ENCODE measurements at regions not wholly inside any gene's neighbourhood (a gene's known extent, or its start where the extent isn't known, plus 50 kb on each side); places are given as distances from the start of the nearest gene placed in this dataset.
"Not testable (repeated sequence)": the region's sequence is repeated elsewhere in the genome, so short reads cannot be mapped to it uniquely, and the experiment has no call there.

DNA sequence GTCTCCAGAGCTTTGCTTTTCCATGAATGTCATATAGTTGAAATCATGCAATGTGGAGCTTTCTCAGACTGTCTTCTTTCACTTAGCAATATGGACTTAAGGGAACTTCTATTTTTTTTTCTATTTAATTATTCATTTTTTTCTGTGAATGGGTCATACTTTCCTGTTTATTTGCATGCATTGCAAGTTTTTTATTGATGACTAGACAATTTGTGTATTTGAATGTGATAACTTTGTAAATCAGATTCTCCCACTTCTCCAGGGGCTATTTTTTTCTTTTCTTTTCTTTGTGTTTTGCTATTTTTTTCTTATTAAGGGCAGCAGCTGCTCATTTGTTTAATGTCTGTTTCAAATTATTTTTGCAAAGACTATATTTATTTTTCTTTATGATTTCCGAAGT lies 1019.8 kb upstream of the ATXN7L3B start:
- no peak for DNase-seq

DNA sequence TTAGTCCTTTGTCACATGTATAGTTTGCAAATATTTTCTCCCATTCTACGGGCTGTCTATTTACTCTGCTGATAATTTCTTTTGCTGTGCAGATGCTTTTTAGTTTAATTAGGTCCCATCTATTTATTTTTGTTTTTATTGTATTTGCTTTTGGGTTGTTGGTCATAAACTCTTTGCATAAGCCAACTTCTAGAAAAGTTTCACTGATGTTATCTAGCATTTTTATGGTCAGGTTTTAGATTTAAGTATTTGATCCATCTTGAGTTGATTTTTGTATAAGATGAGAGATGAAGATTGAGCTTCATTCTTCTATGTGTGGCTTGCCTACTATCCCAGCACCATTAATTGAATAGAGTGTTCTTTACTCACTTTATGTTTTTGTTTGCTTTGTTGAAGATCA lies 1008.4 kb upstream of the ATXN7L3B start:
- no peak for DNase-seq

DNA sequence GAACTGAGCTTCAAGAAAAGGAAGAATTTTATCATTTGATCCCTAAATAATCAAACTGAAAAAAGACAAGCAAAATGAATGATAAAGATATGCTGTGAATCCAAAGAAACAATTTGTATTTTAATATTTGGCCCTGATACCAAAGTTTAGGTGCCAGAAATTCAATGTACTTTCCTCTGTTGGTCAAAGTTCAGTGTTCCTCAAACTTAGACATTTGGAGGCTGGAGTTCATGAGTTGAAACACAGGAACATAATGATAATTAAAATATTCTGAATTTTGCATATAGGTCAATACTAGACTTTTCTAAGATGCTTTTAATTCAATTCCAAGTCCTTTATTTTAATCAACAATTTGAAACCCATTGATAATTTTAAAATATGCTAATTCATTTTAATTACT lies 1007.7 kb upstream of the ATXN7L3B start:
- DNase-seq = no peak

DNA sequence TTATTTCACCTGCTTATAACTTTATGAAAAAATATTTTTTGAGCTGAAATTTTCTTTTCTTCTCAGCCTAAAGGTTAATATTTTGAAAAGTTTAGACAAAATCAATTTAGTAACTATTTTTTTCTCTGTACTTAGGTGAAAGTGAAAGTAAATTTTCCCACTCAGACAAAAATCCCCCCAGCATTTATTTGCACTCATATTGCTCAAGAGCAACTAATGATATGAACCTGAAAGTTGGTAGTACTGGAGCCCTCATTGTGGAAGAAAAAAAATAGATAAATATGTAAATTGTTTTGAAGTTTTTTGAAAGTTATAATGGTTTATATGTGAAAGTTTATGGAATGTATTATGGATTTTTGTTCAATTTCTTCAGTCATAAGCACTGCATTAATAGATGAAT lies 1005.9 kb upstream of the ATXN7L3B start:
- no peak for DNase-seq

DNA sequence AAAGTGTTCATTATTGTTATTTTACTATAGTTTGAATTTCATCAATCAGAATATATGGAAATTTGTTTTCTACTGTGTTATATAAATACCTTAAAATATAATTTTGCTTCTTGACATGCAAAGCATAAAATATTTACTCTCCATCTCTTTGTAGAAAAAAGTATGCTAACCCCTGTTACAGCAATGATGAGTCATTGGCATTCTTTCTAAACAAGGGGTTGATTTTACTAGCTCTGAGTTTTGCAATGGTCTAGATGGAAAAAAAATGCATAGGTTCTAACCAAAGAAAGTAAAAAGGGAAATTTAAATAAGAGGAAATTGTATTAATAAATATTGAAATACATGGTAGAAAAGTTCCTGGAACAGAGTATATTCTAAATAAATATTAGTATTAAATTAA lies 990.2 kb upstream of the ATXN7L3B start:
- no peak for DNase-seq

DNA sequence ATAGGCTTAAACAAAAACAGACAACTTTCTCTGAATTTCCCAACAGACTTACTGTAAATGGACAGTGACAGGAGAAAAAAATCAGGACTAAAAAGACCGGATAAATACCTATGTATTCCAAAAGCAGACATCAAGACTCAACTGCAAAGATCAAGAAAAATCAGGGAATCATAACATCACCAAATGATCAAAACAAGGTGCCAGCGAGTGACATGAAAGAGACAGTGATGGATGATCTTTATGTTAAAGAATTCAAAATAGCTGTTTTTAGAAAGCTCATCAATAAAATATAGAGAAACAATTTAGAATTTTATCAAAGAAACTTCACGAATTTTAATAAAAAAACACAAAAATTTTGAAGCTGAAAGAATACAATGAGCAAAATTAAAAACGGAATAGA lies 952.5 kb upstream of the ATXN7L3B start:
- DNase-seq = no peak

DNA sequence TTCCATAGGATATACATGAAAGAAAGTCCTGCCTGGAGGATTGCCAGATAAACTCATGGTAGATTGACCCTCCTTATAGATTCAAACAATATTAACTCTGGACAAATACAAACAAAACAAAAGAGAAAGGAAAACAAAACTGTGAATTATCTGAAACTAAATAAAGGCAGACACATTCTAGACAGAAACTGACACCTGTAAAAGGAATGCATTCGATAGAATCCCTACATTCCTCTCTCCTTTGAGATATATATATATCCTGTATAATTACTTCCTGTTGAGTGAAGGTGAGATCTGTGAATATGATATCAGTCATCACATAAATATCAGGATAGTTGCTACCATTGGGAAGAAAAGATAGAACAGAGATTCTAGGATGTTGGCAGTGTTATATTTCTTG lies 948.4 kb upstream of the ATXN7L3B start:
- DNase-seq = no peak

DNA sequence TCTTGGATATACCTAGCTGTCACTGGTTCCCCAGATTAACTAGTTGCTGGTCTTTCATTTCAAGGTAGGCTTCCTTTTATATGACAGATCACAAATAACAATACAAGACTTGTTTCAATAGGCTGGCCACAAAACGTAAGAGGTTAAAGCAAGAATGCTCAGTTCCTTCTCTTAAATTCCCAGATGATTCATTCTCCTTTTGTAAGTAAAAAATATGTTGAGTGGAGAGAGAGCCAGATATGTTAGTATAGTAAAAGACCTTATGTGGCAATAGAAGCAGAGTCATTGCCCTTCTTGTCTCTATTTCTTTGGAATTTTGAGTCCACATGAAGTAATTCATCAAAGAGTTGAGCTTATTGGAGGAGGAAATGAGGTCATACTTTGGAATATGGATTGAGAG lies 939.0 kb upstream of the ATXN7L3B start:
- DNase-seq = no peak

DNA sequence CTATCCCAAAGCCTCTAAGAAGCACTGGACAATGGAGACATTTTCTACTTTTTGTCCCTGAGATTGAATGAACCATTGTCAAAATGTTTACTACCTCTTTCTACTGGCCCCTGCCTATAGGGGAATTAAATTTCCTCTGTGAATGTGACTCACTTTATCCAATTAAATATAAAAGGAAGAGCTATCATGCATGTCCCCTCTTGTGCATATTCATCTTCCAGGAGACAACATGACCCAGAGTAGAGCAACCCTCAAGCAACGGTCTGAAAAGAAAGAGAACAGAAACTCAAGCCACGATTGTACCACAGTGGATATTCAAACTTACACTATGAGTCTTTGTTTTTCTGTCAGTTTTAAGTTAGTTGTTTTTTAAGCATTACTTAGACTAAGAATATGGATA lies 938.4 kb upstream of the ATXN7L3B start:
- DNase-seq = no peak

DNA sequence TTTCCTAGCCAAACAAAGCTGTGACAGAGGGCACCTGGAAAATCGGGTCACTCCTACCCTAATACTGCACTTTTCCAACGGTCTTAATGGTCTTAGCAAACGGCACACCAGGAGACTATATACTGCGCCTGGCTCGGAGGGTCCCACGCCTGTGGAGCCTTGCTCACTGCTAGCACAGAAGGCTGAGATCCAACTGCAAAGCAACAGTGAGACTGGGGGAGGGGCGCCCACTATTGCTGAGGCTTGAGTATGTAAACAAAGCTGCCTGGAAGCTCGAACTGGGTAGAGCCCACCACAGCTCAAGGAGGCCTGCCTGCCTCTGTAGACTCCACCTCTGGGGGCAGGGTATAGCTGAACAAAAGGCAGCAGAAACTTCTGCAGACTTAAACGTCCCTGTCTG lies 931.7 kb upstream of the ATXN7L3B start:
- DNase-seq = not testable (repeated sequence)

DNA sequence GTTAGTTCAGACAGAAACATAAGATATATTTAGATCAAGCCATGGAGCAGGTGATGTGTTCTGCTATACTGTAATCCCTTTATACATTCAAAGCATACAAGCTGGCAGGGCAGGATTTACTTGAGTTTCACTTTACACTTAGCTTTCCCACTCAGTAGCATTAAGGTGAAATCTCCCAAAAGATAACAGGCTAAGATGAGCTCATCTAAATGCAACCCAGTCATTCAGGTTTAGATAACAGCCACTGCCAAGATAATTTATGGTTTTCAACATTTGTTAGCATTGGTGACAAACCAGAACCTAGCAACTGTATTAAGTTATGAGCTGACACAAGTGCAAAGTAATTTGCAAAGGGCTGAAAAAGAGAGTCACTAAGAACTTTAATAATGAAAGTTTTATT lies 925.1 kb upstream of the ATXN7L3B start:
- no peak for DNase-seq

DNA sequence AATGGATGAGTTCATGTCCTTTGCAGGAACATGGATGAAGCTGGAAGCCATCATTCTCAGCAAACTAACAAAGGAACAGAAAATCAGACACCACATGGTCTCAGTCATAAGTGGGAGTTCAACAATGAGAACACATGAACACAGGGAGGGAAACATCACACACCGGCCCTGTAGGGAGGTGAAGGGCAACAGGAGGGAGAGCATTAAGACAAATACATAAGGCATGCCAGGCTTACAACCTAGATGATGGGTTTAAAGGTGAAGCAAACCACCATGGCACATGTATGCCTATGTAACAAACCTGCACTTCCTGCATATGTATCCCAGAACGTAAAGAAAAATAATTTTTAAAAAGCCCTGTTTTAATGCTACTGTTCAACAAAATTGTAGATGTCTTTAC lies 914.2 kb upstream of the ATXN7L3B start:
- DNase-seq = no peak

DNA sequence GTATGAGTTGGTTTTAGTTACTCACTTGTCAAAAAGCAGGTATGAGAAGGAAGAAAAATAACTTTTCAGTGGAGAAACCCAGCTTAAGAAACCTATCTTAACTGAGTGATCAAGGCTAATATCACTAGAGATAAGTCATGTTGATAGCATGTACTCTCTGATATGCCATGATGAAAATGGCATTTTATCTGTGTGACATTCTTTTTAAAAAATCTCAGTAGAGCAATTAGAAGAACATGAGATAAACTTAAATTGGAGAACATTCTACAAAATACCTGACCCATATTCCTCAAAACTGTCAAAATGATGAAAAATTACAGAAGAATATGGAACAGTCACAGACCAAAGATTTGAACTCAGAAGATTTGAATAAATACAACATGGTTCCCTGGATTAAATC lies 912.4 kb upstream of the ATXN7L3B start:
- no peak for DNase-seq

DNA sequence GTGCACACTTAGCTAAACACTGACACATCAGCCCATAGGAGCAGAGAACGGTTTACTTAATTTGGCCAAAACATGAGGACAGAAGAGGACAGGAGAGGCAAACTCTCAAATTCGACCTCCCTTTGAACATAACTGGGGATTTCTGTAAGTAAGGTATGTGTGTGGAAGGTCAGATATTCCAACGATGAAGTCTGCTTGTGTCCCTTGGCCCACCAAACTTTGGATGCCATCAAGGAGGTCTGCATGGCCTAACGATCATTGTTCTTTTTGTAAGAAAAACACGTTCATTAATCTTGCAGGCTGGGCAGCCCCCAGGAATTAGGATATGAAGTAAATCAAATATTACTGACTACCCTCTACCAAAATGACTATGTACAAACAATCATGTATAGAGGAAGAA lies 908.5 kb upstream of the ATXN7L3B start:
- no peak for DNase-seq

DNA sequence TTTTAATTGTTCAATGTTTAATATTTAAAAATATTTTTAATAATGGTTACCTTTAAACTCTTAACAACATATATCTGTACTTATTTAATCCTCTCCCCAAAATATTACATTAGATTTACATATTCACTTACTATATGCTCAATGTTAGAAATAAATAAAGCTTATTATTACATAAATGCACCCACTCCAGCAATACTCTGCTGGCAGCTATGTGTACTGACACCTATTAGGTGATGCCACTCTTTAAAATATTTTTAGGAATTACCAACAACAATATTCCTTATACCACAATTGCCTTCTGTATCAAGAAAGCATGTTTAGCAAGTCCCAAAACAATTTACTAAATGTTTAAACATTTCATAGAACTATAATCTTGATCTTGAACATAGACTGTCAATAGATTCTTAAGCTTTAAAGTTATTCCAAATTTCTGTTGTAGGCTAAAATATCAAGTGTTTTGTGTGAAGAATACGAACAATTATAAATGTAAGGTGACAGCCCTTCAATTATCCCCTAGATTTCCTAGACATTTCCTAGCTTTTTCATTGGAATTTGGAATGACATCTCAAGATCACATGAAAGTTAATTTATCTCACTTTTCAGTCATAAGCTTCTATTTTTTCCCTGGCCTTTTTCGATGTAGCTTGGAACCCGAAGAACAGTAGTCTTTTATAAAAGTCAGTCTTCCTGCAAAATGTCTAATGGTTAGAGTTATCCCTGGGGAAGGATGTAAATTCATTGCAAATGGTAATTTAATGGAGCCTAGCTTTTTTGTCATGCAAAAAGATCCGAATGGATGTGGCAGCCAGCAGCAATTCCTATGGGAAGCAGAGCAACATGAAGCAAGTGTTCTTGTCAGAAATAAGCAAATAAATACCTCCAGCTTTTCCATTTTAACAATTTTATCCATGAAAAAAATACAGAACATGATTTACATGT lies 907.5 kb upstream of the ATXN7L3B start:
- DNase-seq = no peak

DNA sequence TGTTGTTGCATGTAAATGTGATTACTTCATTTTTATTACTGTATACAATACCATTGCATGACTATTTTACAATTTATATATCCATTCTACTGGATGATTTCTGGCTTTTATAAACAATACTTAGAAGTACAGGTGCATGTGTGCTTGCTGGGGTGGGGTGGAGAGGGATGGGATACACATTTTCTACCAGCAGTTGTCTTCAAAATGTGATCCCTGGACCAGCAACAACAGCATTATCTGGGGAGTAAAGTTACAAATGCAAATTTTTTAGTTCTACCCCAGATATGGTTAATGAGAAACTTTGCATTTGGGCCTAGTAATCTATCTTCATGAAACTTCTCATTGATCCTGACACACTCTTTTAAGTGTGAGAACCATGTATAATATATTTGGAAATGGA lies 905.4 kb upstream of the ATXN7L3B start:
- no peak for DNase-seq

DNA sequence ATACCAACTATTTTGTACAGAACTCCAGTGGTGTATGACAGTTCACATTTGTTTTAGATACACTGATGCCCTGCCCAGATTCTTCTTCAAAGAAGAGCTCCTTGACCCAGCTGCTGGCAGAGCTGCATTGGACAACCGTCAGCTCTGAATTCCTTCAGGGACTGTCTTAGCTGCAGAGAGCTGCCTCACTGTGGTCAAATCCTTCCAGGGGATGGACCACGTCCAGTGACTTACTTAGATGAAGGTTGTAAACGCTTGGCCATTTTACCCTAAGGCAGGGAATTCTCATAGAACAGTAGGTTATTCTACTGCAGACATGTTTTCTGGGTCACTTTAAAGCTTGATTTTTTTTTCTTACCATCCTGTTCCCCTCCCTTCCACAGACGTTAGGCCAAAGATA lies 905.0 kb upstream of the ATXN7L3B start:
- no peak for DNase-seq

DNA sequence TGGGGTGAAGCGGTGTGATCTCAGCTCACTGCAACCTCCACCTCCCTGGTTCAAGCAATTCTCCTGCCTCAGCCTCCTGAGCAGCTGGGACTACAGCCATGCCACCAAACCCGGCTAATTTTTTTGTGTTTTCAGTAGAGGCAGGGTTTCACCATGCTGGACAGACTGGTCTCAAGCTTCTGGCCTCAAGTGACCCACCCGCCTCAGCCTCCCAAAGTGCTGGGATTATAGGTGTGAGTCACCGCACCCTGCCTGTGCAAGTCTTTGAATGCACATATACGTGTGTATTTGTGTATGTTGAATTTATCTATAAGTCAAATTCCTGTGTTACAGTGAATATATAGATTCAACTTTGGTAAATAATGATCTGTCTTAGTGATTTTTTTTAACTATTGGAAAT lies 898.2 kb upstream of the ATXN7L3B start:
- not testable (repeated sequence) for DNase-seq

DNA sequence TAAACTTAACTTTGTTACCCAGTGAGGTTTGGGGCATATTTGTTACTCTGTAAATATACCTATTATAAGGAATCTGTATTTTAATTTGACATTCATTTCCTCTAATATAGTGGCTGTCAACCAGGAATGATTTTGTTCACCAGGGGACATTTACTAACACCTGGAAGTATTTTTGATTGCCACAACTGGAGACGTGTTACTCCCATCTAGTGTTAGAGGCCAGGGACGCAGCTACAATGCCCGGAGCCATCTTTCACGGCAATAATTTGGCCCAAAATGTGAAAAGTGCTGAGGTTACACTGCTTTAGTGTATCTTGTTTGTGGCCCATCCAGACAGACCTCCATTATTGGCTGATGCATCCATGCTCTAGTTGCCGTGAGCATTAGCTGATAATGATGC lies 881.3 kb upstream of the ATXN7L3B start:
- no peak for DNase-seq

DNA sequence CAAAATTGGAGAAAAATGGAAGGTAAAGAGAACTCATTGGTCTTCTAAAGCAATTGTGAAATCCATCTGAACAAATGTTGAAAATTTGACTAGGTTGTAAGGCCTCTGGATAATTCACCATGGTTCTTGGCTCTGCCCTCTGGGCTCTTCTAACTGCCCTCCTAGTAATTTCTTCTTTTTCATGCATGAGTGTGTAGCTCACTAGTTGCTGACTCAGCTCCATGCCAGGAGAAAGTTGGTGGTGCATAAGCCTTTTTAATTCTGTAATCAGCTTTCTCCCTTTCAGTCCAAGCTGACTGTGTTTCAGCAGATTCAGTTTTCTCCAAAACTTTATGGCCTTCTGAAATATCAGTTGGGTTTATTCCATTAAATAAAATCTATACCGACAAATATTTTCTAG lies 877.8 kb upstream of the ATXN7L3B start:
- no peak for DNase-seq

DNA sequence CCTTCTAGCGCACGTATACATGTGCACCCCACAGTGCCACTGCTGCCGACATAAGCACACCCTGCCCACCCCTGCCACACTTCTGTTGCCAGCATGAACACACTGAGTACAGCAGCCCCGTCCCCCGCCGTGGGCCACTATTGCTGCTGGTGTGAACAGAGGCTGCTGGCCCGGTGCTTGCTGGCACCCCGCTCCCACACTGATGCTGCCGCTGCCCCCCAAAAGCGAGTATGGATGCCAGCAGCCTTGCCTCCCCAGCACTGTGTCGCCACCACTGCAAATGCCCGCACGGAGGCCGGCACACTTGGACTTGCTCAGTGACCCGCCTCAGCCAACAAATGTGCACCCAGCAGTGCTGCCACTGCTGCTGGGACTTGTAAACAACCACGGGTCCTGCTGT lies 872.4 kb upstream of the ATXN7L3B start:
- DNase-seq = no peak

DNA sequence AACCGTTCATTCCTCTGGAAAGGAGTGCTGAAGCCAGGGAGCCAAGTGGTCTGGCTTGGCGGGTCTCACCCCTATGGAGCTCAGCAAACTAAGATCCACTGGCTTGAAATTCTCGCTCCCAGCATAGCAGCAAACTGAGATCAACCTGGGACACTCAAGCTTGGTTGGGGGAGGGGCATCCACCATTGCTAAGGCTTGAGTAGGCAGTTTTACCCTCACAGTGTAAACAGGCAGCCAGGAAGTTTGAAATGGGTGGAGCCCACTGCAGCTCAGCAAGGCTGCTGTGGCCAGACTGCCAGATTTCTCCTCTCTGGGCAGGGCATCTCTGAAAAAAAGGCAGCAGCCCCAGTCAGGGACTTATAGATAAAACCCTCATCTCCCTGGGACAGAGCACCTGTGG lies 866.1 kb upstream of the ATXN7L3B start:
- not testable (repeated sequence) for DNase-seq

DNA sequence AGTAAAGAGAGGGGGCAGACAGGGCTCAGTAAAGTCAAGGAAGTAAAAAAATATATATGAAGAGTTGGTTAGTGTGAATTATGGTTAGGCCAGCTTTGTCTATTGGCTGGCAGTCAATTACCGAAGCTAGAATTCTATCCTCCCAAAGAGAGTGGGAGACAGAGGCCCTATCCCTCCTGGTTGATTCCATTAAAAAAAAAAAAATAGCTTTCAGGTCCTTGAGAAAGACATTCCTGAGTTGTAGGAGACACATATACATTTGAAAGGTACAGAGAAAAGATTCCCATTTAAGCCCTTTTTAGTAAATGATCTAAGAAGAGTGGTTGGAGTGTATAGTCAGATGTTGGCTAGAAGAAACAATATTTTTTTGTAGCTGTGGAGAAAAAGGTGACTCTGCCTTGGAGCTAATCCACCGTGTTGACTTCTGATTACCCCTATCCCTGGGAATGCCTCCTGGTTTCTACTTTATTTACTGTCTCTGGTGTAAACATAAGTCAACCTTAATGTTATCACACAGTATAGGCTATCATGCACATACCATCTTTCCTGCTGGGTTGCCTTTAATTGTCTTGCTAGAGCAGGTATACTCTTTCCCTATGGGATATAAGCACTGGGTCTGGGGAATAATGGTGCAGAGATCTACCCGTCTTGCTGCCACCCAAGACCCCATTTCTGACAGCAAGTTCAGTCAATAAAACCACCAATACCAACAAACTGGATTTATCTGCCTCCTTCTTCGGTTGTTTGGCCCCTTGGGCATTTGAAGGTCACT lies 859.9 kb upstream of the ATXN7L3B start:
- no peak for DNase-seq
